ENCODE measurements at regions not wholly inside any gene's neighbourhood (a gene's known extent, or its start where the extent isn't known, plus 50 kb on each side); places are given as distances from the start of the nearest gene placed in this dataset.

DNA sequence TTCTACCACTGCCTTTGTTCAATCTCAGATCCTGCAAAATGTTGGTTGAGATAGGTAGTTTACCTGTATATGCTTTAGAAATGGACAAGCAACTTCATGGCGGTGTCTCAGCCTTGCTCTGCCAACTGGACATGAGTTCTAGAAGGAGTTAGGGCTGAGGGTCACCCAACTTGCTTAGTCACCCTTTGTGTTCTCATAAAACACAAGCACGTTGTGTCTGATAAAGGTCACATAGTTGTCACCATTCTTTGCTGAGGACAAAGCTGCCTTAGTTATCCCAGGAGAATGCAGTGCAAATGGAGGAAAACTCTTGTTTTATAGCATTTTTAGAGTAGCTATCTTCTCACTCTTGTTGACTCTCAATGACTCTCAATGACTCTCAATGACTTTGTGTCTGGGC lies 218.4 kb upstream of the TMTC4 start:
- TF ChIP-seq POLR2AphosphoS5 (IDR thresholded peaks at IDR 0.05; ENCODE audit: low read depth) (no peak), GABPA (IDR thresholded peaks at IDR 0.05; ENCODE audit: low read depth) (no peak)
- TF ChIP-seq, protein P1, sequence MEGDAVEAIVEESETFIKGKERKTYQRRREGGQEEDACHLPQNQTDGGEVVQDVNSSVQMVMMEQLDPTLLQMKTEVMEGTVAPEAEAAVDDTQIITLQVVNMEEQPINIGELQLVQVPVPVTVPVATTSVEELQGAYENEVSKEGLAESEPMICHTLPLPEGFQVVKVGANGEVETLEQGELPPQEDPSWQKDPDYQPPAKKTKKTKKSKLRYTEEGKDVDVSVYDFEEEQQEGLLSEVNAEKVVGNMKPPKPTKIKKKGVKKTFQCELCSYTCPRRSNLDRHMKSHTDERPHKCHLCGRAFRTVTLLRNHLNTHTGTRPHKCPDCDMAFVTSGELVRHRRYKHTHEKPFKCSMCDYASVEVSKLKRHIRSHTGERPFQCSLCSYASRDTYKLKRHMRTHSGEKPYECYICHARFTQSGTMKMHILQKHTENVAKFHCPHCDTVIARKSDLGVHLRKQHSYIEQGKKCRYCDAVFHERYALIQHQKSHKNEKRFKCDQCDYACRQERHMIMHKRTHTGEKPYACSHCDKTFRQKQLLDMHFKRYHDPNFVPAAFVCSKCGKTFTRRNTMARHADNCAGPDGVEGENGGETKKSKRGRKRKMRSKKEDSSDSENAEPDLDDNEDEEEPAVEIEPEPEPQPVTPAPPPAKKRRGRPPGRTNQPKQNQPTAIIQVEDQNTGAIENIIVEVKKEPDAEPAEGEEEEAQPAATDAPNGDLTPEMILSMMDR (IDR thresholded peaks at IDR 0.05; ENCODE audit: insufficient read depth, low read length): no peak
- TF ChIP-seq, protein P2, sequence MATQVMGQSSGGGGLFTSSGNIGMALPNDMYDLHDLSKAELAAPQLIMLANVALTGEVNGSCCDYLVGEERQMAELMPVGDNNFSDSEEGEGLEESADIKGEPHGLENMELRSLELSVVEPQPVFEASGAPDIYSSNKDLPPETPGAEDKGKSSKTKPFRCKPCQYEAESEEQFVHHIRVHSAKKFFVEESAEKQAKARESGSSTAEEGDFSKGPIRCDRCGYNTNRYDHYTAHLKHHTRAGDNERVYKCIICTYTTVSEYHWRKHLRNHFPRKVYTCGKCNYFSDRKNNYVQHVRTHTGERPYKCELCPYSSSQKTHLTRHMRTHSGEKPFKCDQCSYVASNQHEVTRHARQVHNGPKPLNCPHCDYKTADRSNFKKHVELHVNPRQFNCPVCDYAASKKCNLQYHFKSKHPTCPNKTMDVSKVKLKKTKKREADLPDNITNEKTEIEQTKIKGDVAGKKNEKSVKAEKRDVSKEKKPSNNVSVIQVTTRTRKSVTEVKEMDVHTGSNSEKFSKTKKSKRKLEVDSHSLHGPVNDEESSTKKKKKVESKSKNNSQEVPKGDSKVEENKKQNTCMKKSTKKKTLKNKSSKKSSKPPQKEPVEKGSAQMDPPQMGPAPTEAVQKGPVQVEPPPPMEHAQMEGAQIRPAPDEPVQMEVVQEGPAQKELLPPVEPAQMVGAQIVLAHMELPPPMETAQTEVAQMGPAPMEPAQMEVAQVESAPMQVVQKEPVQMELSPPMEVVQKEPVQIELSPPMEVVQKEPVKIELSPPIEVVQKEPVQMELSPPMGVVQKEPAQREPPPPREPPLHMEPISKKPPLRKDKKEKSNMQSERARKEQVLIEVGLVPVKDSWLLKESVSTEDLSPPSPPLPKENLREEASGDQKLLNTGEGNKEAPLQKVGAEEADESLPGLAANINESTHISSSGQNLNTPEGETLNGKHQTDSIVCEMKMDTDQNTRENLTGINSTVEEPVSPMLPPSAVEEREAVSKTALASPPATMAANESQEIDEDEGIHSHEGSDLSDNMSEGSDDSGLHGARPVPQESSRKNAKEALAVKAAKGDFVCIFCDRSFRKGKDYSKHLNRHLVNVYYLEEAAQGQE (IDR thresholded peaks at IDR 0.05; ENCODE audit: insufficient replicate concordance, low read depth): no peak
